SU-DHL-6 (cell line): ENCODE measurements at regions not wholly inside any gene's neighbourhood (a gene's known extent, or its start where the extent isn't known, plus 50 kb on each side); places are given as distances from the start of the nearest gene placed in this dataset.

Source experiments
- H2AFZ ChIP-seq: fragments of 200-600 bp; sonication (generic); 2 replicates; pipeline ENCODE4 v1.6.1; 2014; ENCODE audit warnings: low read depth, mild to moderate bottlenecking, moderate library complexity, mixed read lengths, antibody characterized with exemption, low read length; ENCODE audit not compliant: severe bottlenecking
- H3F3A ChIP-seq: fragments of 200-600 bp; shearing (Covaris generic); 2 replicates; pipeline ENCODE4 v1.6.0; 2016; ENCODE audit warnings: antibody characterized with exemption, mild to moderate bottlenecking; ENCODE audit not compliant: insufficient read depth
- H3K27ac ChIP-seq: fragments of 200-600 bp; sonication (generic); 2 replicates; pipeline ENCODE4 v1.5.1; 2016; ENCODE audit warnings: low read depth, mild to moderate bottlenecking, low read length, moderate library complexity, mixed read lengths
- H3K27me3 ChIP-seq: fragments of 200-600 bp; sonication (generic), shearing (Covaris generic); 2 replicates; pipeline ENCODE4 v1.6.0; 2014; ENCODE audit warnings: mild to moderate bottlenecking, low read length
- H3K36me3 ChIP-seq: fragments of 200-600 bp; sonication (generic); 2 replicates; pipeline ENCODE4 v1.6.1; 2014; ENCODE audit warnings: mild to moderate bottlenecking, low read length, mixed read lengths
- H3K4me2 ChIP-seq: fragments of 300-600, 200-600 bp; shearing (Covaris generic), sonication (generic); 2 replicates; pipeline ENCODE4 v1.6.0; 2014; ENCODE audit warnings: low read length, low read depth, mild to moderate bottlenecking; ENCODE audit not compliant: poor library complexity, severe bottlenecking
- H3K4me3 ChIP-seq: fragments of 200-600 bp; sonication (generic); 2 replicates; pipeline ENCODE4 v1.5.1; 2014; ENCODE audit warnings: antibody characterized with exemption, low read length, mild to moderate bottlenecking, mixed read lengths; ENCODE audit not compliant: insufficient read depth, poor library complexity, severe bottlenecking
- H3K79me2 ChIP-seq: fragments of 200-600 bp; sonication (generic); 2 replicates; pipeline ENCODE4 v1.6.1; 2014; ENCODE audit warnings: mild to moderate bottlenecking, low read length, moderate library complexity; ENCODE audit not compliant: insufficient read depth
- H3K9ac ChIP-seq: fragments of 200-600 bp; sonication (generic); 2 replicates; pipeline ENCODE4 v1.7.0; 2014; ENCODE audit warnings: mild to moderate bottlenecking, low read length
- H3K9me2 ChIP-seq: fragments of 200-600 bp; sonication (generic); replicated peaks from 2 replicates; pipeline ENCODE4 v1.6.1; 2014; ENCODE audit warnings: low read length; ENCODE audit not compliant: insufficient read depth
- H3K9me3 ChIP-seq: fragments of 200-600 bp; sonication (generic); 2 replicates; pipeline ENCODE4 v1.6.1; 2014; ENCODE audit warnings: low read length, mixed read lengths; ENCODE audit not compliant: insufficient read depth
- H4K20me1 ChIP-seq: fragments of 200-600 bp; sonication (generic); 2 replicates; pipeline ENCODE4 v1.6.1; 2014; ENCODE audit warnings: low read depth, mild to moderate bottlenecking, antibody characterized with exemption, low read length, moderate library complexity, mixed read lengths
- CTCF ChIP-seq: fragments of 200-600 bp; sonication (generic); IDR thresholded peaks from one replicate; pipeline ENCODE4 v1.5.1; 2017; ENCODE audit warnings: antibody characterized with exemption, mild to moderate bottlenecking, low read length, moderate library complexity; ENCODE audit not compliant: insufficient read depth, poor library complexity, severe bottlenecking
- EZH2phosphoT487 ChIP-seq: fragments of 200-600 bp; sonication (generic), shearing (Covaris generic); conservative IDR thresholded peaks from 2 replicates; pipeline ENCODE4 v1.6.1; 2018; ENCODE audit warnings: mild to moderate bottlenecking, antibody characterized with exemption, low read length, moderate library complexity, mixed read lengths

GRCh38 chr2:63729831-63730230, 111.9 kb upstream of the UGP2 start:
- no peak overlapping the region for H3K4me2 ChIP-seq
- no peaks in the 10 kb centered on the region for H3K27me3 ChIP-seq
- no peaks in the 10 kb centered on the region for H3F3A ChIP-seq
- no peak overlapping the region for H3K4me3 ChIP-seq
- no peak for TF ChIP-seq EZH2phosphoT487
- TF ChIP-seq CTCF, result no peak
- H3K9ac ChIP-seq, result no peak overlapping the region
- no peak overlapping the region for H3K27ac ChIP-seq
- H3K79me2 ChIP-seq, result no peaks in the 10 kb centered on the region
- H3K9me3 ChIP-seq, result no peaks in the 10 kb centered on the region
- no peaks in the 10 kb centered on the region for H4K20me1 ChIP-seq
- H2AFZ ChIP-seq, result no peak overlapping the region
- H3K9me2 ChIP-seq, result no peaks in the 10 kb centered on the region
- no peaks in the 10 kb centered on the region for H3K36me3 ChIP-seq

GRCh38 chr2:63734510-63734909, 107.2 kb upstream of the UGP2 start:
- Histone ChIP-seq H3K27me3 (no peaks in the 10 kb centered on the region), H3K9me2 (no peaks in the 10 kb centered on the region), H3K79me2 (no peaks in the 10 kb centered on the region), H2AFZ (no peak overlapping the region), H3F3A (no peaks in the 10 kb centered on the region), H3K27ac (no peak overlapping the region), H3K9ac (no peak overlapping the region), H4K20me1 (no peaks in the 10 kb centered on the region), H3K9me3 (no peaks in the 10 kb centered on the region), H3K4me3 (no peak overlapping the region), H3K36me3 (no peaks in the 10 kb centered on the region), H3K4me2 (no peak overlapping the region)
- TF ChIP-seq EZH2phosphoT487, result no peak
- TF ChIP-seq CTCF, result no peak

DNA sequence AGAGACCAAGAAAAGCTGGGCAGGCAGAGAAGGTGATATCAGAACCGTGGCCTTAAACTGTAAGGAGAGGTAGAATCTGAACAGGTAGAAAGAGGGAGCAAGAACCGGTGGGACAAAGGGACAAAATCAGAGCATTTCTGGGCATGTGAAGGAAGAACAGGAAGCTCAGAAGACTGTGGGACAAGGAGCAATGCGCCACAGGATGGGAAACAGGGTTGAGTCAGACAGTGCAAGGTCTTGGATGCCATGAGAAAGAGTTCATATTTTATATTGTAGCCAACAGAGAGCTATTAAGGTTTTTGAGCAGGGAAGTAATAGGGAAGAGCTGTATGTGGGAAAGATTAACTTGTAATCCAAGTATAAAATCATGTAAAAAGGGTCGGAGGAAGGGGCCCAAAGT, 106.4 kb upstream of the UGP2 start:
- Histone ChIP-seq H3K27me3 (no peaks in the 10 kb centered on the region), H2AFZ (no peak overlapping the region), H3F3A (no peaks in the 10 kb centered on the region), H3K4me2 (no peak overlapping the region), H3K36me3 (no peaks in the 10 kb centered on the region), H4K20me1 (no peaks in the 10 kb centered on the region), H3K4me3 (no peak overlapping the region), H3K9me3 (no peaks in the 10 kb centered on the region), H3K9me2 (no peaks in the 10 kb centered on the region), H3K27ac (no peak overlapping the region), H3K79me2 (no peaks in the 10 kb centered on the region), H3K9ac (no peak overlapping the region)
- TF ChIP-seq EZH2phosphoT487, result no peak
- no peak for TF ChIP-seq CTCF

GRCh38 chr2:63735931-63736330, 105.8 kb upstream of the UGP2 start:
- Histone ChIP-seq H3K4me2 (no peak overlapping the region), H3K9ac (no peak overlapping the region), H3K4me3 (no peak overlapping the region), H3K79me2 (no peaks in the 10 kb centered on the region), H3K9me3 (no peaks in the 10 kb centered on the region), H3F3A (no peaks in the 10 kb centered on the region), H3K9me2 (no peaks in the 10 kb centered on the region), H4K20me1 (no peaks in the 10 kb centered on the region), H2AFZ (no peak overlapping the region), H3K36me3 (no peaks in the 10 kb centered on the region), H3K27me3 (no peaks in the 10 kb centered on the region), H3K27ac (no peak overlapping the region)
- TF ChIP-seq EZH2phosphoT487 (no peak), CTCF (no peak)
